HL-60 (cell line): ENCODE measurements at regions not wholly inside any gene's neighbourhood (a gene's known extent, or its start where the extent isn't known, plus 50 kb on each side); places are given as distances from the start of the nearest gene placed in this dataset.

ENCODE experiments used
- CTCF ChIP-seq: IDR thresholded peaks from one replicate; pipeline ENCODE4 v1.5.1; 2011; ENCODE audit warnings: low read length, control low read depth, inconsistent platforms; ENCODE audit not compliant: insufficient read depth
- GABPA ChIP-seq: IDR thresholded peaks from 2 replicates; pipeline ENCODE4 v1.6.1; 2012; ENCODE audit warnings: low read depth
- POLR2AphosphoS5 ChIP-seq: IDR thresholded peaks from 2 replicates; pipeline ENCODE4 v1.6.1; 2012; ENCODE audit warnings: low read depth
- REST ChIP-seq: IDR thresholded peaks from 2 replicates; pipeline ENCODE4 v1.6.1; 2012; ENCODE audit warnings: low read depth; ENCODE audit not compliant: insufficient replicate concordance
- SPI1 ChIP-seq: IDR thresholded peaks from 2 replicates; pipeline ENCODE4 v1.6.1; 2012; ENCODE audit warnings: low read depth, mild to moderate bottlenecking, borderline replicate concordance

GRCh38 chr17:77897741-77898301, 60.7 kb upstream of the TNRC6C start:
- TF ChIP-seq CTCF (no peak), POLR2AphosphoS5 (no peak), REST (no peak), GABPA (no peak), SPI1 (no peak)
